GM18502 (cell line): ENCODE measurements at regions not wholly inside any gene's neighbourhood (a gene's known extent, or its start where the extent isn't known, plus 50 kb on each side); places are given as distances from the start of the nearest gene placed in this dataset.
"Not testable (repeated sequence)": the region's sequence is repeated elsewhere in the genome, so short reads cannot be mapped to it uniquely, and the experiment has no call there.

Source experiments
- ATAC-seq: cut with Tn5 transposase; IDR thresholded peaks from one replicate; pipeline ENCODE4 v1.9.1; 2021; ENCODE audit warnings: mild to moderate bottlenecking; ENCODE audit not compliant: unreplicated experiment, poor library complexity

- no peak for ATAC-seq
These were observed 105.5 kb upstream of the SSTR4 start for GRCh38 chr20:22929661-22930060.

GRCh38 chr20:22931653-22932608, 103.2 kb upstream of the SSTR4 start:
- no peak for ATAC-seq

- no peak for ATAC-seq
These were observed 95.9 kb upstream of the SSTR4 start for GRCh38 chr20:22939181-22939580.

GRCh38 chr20:22940350-22940749, 94.8 kb upstream of the SSTR4 start:
- ATAC-seq, result no peak

- ATAC-seq, result no peak
These were observed 93.6 kb upstream of the SSTR4 start for GRCh38 chr20:22941550-22941949.

GRCh38 chr20:22942742-22943141, 92.4 kb upstream of the SSTR4 start:
- ATAC-seq, result no peak

- ATAC-seq, result no peak
These were observed 91.0 kb upstream of the SSTR4 start for GRCh38 chr20:22944062-22944461.

- no peak for ATAC-seq
These were observed 90.2 kb upstream of the SSTR4 start for GRCh38 chr20:22944936-22945335.

GRCh38 chr20:22946596-22946995, 88.5 kb upstream of the SSTR4 start:
- no peak for ATAC-seq

GRCh38 chr20:22949331-22950109, 85.6 kb upstream of the SSTR4 start:
- ATAC-seq, result no peak

GRCh38 chr20:22951966-22952365, 83.1 kb upstream of the SSTR4 start:
- ATAC-seq, result no peak

GRCh38 chr20:22954661-22955060, 80.5 kb upstream of the SSTR4 start:
- ATAC-seq, result no peak

- ATAC-seq, result no peak
These were observed 76.7 kb upstream of the SSTR4 start for GRCh38 chr20:22958390-22958789.

GRCh38 chr20:22962567-22963439, 72.3 kb upstream of the SSTR4 start:
- no peak for ATAC-seq

- ATAC-seq, result no peak
These were observed 71.5 kb upstream of the SSTR4 start for GRCh38 chr20:22963581-22963980.

- ATAC-seq, result no peak
These were observed 68.2 kb upstream of the SSTR4 start for GRCh38 chr20:22966787-22967464.

- not testable (repeated sequence) for ATAC-seq
These were observed 67.4 kb upstream of the SSTR4 start for GRCh38 chr20:22967706-22968105.

GRCh38 chr20:22969031-22969430, 66.1 kb upstream of the SSTR4 start:
- ATAC-seq, result not testable (repeated sequence)

GRCh38 chr20:22971077-22971476, 64.0 kb upstream of the SSTR4 start:
- ATAC-seq, result not testable (repeated sequence)

GRCh38 chr20:22974354-22974753, 60.8 kb upstream of the SSTR4 start:
- ATAC-seq, result no peak
